Stimulated activated CD4-positive, alpha-beta T cell treated with anti-CD3 and anti-CD28 coated beads, Interleukin-4, amount 100 ng/mL, for 1 hour (primary cell): ENCODE measurements at regions not wholly inside any gene's neighbourhood (a gene's known extent, or its start where the extent isn't known, plus 50 kb on each side); places are given as distances from the start of the nearest gene placed in this dataset.

Source experiments
- DNase-seq: peaks from one replicate; pipeline ENCODE4 v3.0.0-alpha.2; 2020

- no peak for DNase-seq
These were observed 270.8 kb downstream of the FOXD2 start for GRCh38 chr1:47708658-47709018.

- no peak for DNase-seq
These were observed 271.4 kb downstream of the FOXD2 start for GRCh38 chr1:47709019-47709871.

DNA sequence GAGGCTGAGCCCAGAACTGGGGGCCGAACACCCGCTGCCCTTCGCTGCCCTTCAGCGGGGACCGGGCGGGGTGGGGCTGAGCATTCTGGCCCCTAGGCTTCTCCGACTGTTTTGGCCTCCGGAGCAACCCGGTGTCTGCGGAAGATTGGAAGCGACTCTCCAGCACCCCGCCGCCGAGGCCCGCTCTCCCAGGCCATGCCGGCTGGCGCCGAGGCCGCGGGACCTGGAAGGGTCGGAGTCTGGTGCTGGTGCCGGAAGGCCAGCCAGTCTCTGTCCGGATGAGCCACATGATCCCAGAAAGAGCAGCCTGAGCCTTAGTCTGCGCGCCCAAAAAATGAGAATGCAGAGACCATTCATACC, 272.0 kb downstream of the FOXD2 start:
- no peak for DNase-seq

GRCh38 chr1:47710329-47711071, 272.7 kb downstream of the FOXD2 start:
- peak; percentile 71 for DNase-seq
